Kidney (tissue), 13 donors: ENCODE measurements at regions not wholly inside any gene's neighbourhood (a gene's known extent, or its start where the extent isn't known, plus 50 kb on each side); places are given as distances from the start of the nearest gene placed in this dataset.

Source experiments
- DNase-seq, 5 donors: peaks; one replicate each; pipeline ENCODE4 v3.0.0-alpha.2; 2013 to 2020
- FAIRE-seq: peaks from 2 replicates; lab custom pipeline; 2012; peaks lifted over from hg19 to GRCh38; lab: Jason Lieb, UNC
- H3K27ac ChIP-seq, 2 donors: one replicate each; pipeline ENCODE4 v1.7.0; 2013; ENCODE audit warnings: low read depth in 2 of 2, low read length in 2 of 2, inconsistent platforms in 1 of 2
- H3K27me3 ChIP-seq: one replicate; pipeline ENCODE4 v1.7.1; 2013; ENCODE audit warnings: low read length, inconsistent platforms; ENCODE audit not compliant: control insufficient read depth, insufficient read depth
- H3K36me3 ChIP-seq, 3 donors: one replicate each; pipeline versions ENCODE4 v1.7.0 to v1.7.1; 2013; ENCODE audit warnings: low read length in 3 of 3, control low read depth in 1 of 3, inconsistent platforms in 1 of 3; ENCODE audit not compliant: insufficient read depth in 3 of 3, control insufficient read depth in 2 of 3
- H3K4me1 ChIP-seq, 3 donors: one replicate each; pipeline versions ENCODE4 v1.7.0 to v1.7.1; 2013; ENCODE audit warnings: low read length in 3 of 3, inconsistent platforms in 1 of 3, low read depth in 1 of 3; ENCODE audit not compliant: control insufficient read depth in 2 of 3, insufficient read depth in 2 of 3
- H3K4me3 ChIP-seq, 3 donors: one replicate each; pipeline versions ENCODE4 v1.7.0 to v1.8.1; 2013; ENCODE audit warnings: low read length in 3 of 3, control low read depth in 1 of 3, inconsistent platforms in 1 of 3
- H3K9ac ChIP-seq, 3 donors: one replicate each; pipeline versions ENCODE4 v1.7.0 to v1.7.1; 2013; ENCODE audit warnings: low read length in 3 of 3, control low read depth in 1 of 3, inconsistent platforms in 1 of 3
- H3K9me3 ChIP-seq, 3 donors: one replicate each; pipeline versions ENCODE4 v1.7.0 to v1.7.1; 2013; ENCODE audit warnings: low read length in 3 of 3, control low read depth in 1 of 3, inconsistent platforms in 1 of 3; ENCODE audit not compliant: control insufficient read depth in 2 of 3, insufficient read depth in 1 of 3
- CTCF ChIP-seq: IDR thresholded peaks from 3 replicates; pipeline ENCODE4 v1.5.1; 2012; ENCODE audit warnings: mild to moderate bottlenecking, moderate library complexity, borderline replicate concordance; ENCODE audit not compliant: insufficient read depth; ENCODE audit errors: extremely low read depth
- intact Hi-C: fragments of 100-400 bp; cut with DNase I; formaldehyde crosslinking; loops from one replicate; pipeline ENCODE4 v1.11.1; 2022
- donor health status: control.
- donor health status: control.
- donor health status: control.
- donor health status: control.
- donor health status: control.
- donor health status: DM: yes; HTN: yes; CAD: no.
- donor health status: Normal renal cell carcinoma (clear cell type).

GRCh38 chr9:120117081-120117480 is 462.9 kb downstream of the CDK5RAP2 start:
- TF ChIP-seq CTCF: no peak
- Histone ChIP-seq H3K9me3 (peaks cover 0 to 5% (median 0%) of the 10 kb centered on the region in 3 donors), H3K9ac (no peak overlapping the region), H3K36me3 (no peaks in the 10 kb centered on the region), H3K27ac (peak overlapping the region; percentile 12 to 16), H3K27me3 (no peaks in the 10 kb centered on the region), H3K4me1 (no peaks in the 10 kb centered on the region), H3K4me3 (no peak overlapping the region)
- DNase-seq: no peak
- FAIRE-seq: no peak
- intact Hi-C loops: no loop called here

- FAIRE-seq (no peak), DNase-seq (no peak)
- H3K4me1 ChIP-seq: no peaks in the 10 kb centered on the region
- H3K9ac ChIP-seq: no peak overlapping the region
- H3K9me3 ChIP-seq: no peaks in the 10 kb centered on the region
- H3K27me3 ChIP-seq: no peaks in the 10 kb centered on the region
- intact Hi-C loops: no loop called here
- H3K36me3 ChIP-seq: no peaks in the 10 kb centered on the region
- TF ChIP-seq CTCF: no peak
- H3K27ac ChIP-seq: no peak overlapping the region
- no peak overlapping the region for H3K4me3 ChIP-seq
Measured at GRCh38 chr9:120110520-120110919, 469.4 kb downstream of the CDK5RAP2 start.

GRCh38 chr9:120109242-120109641 is 470.7 kb downstream of the CDK5RAP2 start:
- Histone ChIP-seq H3K36me3 (no peaks in the 10 kb centered on the region), H3K4me3 (no peak overlapping the region), H3K27ac (no peak overlapping the region), H3K27me3 (no peaks in the 10 kb centered on the region), H3K4me1 (no peaks in the 10 kb centered on the region), H3K9ac (no peak overlapping the region), H3K9me3 (no peaks in the 10 kb centered on the region)
- TF ChIP-seq CTCF: no peak
- intact Hi-C loops: no loop called here
- DNase-seq (peak in 1 of 5 donors; percentile 3), FAIRE-seq (no peak)

GRCh38 chr9:120107138-120107537 is 472.8 kb downstream of the CDK5RAP2 start:
- no peaks in the 10 kb centered on the region for H3K27me3 ChIP-seq
- no peak overlapping the region for H3K27ac ChIP-seq
- no peak overlapping the region for H3K9ac ChIP-seq
- no peaks in the 10 kb centered on the region for H3K36me3 ChIP-seq
- no peaks in the 10 kb centered on the region for H3K4me1 ChIP-seq
- DNase-seq (no peak), FAIRE-seq (no peak)
- intact Hi-C loops: no loop called here
- no peak for TF ChIP-seq CTCF
- H3K9me3 ChIP-seq: no peaks in the 10 kb centered on the region
- H3K4me3 ChIP-seq: no peak overlapping the region
